ENCODE measurements at regions not wholly inside any gene's neighbourhood (a gene's known extent, or its start where the extent isn't known, plus 50 kb on each side); places are given as distances from the start of the nearest gene placed in this dataset.

DNA sequence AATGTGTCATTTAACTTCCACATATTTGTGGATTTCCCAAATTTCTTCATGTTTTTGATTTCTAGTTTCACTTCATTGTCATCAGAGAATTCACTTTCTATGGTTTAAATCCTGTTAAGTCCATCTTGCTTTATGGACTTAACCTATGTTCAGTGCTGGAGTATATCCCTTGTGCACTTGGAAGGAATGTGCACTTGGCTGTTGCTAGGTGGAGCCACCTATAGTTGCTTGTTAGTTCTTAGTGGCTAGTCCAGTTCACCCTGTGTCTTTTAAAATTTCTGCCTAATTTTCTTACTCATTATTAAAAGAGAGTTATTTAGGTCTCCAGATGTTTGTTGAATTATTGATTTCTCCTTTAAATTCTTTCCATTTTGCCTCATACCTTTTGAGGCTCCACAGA is 1472.5 kb upstream of the CDH6 start:
- no peak overlapping the region for H3K4me3 ChIP-seq
- no peaks in the 10 kb centered on the region for H3K4me1 ChIP-seq
- TF ChIP-seq POLR2A (IDR thresholded peaks at IDR 0.05): no peak
- no peak for TF ChIP-seq POLR2AphosphoS5 (IDR thresholded peaks at IDR 0.05; ENCODE audit: insufficient read depth in 1 of 2, low read depth in 1 of 2)
- TF ChIP-seq, protein P1, sequence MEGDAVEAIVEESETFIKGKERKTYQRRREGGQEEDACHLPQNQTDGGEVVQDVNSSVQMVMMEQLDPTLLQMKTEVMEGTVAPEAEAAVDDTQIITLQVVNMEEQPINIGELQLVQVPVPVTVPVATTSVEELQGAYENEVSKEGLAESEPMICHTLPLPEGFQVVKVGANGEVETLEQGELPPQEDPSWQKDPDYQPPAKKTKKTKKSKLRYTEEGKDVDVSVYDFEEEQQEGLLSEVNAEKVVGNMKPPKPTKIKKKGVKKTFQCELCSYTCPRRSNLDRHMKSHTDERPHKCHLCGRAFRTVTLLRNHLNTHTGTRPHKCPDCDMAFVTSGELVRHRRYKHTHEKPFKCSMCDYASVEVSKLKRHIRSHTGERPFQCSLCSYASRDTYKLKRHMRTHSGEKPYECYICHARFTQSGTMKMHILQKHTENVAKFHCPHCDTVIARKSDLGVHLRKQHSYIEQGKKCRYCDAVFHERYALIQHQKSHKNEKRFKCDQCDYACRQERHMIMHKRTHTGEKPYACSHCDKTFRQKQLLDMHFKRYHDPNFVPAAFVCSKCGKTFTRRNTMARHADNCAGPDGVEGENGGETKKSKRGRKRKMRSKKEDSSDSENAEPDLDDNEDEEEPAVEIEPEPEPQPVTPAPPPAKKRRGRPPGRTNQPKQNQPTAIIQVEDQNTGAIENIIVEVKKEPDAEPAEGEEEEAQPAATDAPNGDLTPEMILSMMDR (IDR thresholded peaks at IDR 0.05): no peak
- no peak for DNase-seq (ENCODE audit: extremely low spot score in 2 of 2)
- no peaks in the 10 kb centered on the region for H3K36me3 ChIP-seq
- intact Hi-C loops (cut with DNase I): no loop called here
- no peak overlapping the region for H3K27ac ChIP-seq
- no peaks in the 10 kb centered on the region for H3K9me3 ChIP-seq
- no peaks in the 10 kb centered on the region for H3K27me3 ChIP-seq

DNA sequence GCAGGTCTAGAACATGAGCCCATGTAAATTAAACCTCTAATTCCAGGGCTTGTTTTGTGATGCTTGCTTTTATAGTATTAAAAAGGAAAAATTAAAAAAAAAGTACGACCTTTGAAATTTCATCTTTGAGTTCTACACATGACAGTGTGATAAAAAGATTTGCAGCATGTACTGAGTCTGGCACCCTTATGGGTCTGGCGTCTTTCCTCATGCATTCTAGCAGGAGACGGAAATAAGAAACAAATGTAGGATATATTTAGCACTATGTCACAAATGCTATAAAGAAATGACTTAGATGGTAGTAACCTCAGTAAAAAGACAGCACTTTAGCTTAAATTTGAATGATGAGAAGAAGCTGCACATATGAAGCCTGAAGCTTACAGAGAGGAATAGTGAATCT is 1474.3 kb upstream of the CDH6 start:
- no peaks in the 10 kb centered on the region for H3K27me3 ChIP-seq
- H3K27ac ChIP-seq: no peak overlapping the region
- H3K4me1 ChIP-seq: no peaks in the 10 kb centered on the region
- no peak for TF ChIP-seq POLR2A (IDR thresholded peaks at IDR 0.05)
- no peak for TF ChIP-seq POLR2AphosphoS5 (IDR thresholded peaks at IDR 0.05; ENCODE audit: insufficient read depth in 1 of 2, low read depth in 1 of 2)
- TF ChIP-seq, protein P1 (IDR thresholded peaks at IDR 0.05): no peak
- H3K36me3 ChIP-seq: no peaks in the 10 kb centered on the region
- no peak overlapping the region for H3K4me3 ChIP-seq
- H3K9me3 ChIP-seq: no peaks in the 10 kb centered on the region
- no peak for DNase-seq (ENCODE audit: extremely low spot score in 2 of 2)
- intact Hi-C loops (cut with DNase I): no loop called here

DNA sequence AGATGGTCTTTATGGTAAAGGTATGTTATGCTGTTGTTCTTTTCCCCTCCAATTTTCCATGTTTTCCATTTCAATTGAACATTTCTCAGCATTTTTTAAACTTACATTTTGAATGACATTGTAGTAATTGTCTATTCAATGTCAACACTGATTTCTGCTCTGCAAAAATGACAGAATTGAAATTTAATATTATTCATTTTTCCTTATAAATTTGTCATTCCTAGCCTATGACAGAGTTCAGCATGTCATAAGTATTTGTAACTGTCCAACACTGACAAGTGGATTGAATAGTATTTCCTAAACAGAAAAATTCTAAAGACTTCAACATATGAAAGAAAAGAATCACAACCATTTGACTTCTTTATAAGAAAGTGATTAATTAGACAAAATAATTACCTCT is 1478.3 kb upstream of the CDH6 start:
- Histone ChIP-seq H3K27ac (no peak overlapping the region), H3K9me3 (no peaks in the 10 kb centered on the region), H3K4me3 (no peak overlapping the region), H3K27me3 (no peaks in the 10 kb centered on the region), H3K4me1 (no peaks in the 10 kb centered on the region), H3K36me3 (no peaks in the 10 kb centered on the region)
- intact Hi-C loops (cut with DNase I): no loop called here
- DNase-seq (ENCODE audit: extremely low spot score in 2 of 2): no peak
- TF ChIP-seq POLR2AphosphoS5 (IDR thresholded peaks at IDR 0.05; ENCODE audit: insufficient read depth in 1 of 2, low read depth in 1 of 2): no peak
- TF ChIP-seq, protein P1 (IDR thresholded peaks at IDR 0.05): no peak
- TF ChIP-seq POLR2A (IDR thresholded peaks at IDR 0.05): no peak

DNA sequence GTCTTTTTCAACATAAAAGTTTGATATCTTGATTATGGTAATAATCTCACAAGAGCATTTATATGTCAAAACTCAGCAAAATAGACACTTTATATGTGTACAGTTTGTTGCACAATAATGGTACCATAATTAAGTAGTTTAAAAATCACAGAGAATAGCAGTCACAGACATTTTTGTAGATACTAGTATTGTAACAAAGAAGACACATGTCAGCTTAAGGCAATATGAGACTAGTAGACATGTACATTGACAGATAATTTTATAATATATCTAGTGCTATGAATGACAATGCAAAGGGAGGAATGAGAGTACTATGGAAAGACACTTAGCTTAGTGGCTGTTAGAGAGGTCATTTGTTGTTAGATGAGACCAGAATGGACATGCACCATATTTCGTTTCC is 1490.6 kb upstream of the CDH6 start:
- Histone ChIP-seq H3K9me3 (no peaks in the 10 kb centered on the region), H3K4me1 (no peaks in the 10 kb centered on the region), H3K27ac (no peak overlapping the region), H3K36me3 (no peaks in the 10 kb centered on the region), H3K4me3 (no peak overlapping the region), H3K27me3 (no peaks in the 10 kb centered on the region)
- TF ChIP-seq POLR2AphosphoS5 (IDR thresholded peaks at IDR 0.05; ENCODE audit: insufficient read depth in 1 of 2, low read depth in 1 of 2) (no peak), POLR2A (IDR thresholded peaks at IDR 0.05) (no peak)
- TF ChIP-seq, protein P1 (IDR thresholded peaks at IDR 0.05): no peak
- intact Hi-C loops (cut with DNase I): no loop called here
- DNase-seq (ENCODE audit: extremely low spot score in 2 of 2): no peak

DNA sequence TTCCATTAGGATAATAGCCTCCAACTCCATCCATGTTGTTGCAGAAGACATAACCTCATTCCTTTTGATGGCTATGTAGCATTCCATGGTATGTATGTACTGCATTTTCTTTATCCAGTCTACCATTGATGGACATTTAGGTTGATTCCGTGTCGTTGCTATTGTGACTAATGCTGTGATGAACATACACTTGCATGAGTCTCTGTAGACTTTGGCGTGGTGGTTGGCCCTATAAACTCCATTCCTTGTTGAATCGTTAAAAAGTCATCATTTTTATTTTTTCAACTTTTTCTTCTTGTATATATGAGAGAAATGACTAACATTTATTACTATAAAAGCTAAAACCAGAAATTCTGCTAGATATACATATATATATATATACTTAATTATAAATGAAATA is 1491.9 kb upstream of the CDH6 start:
- no peak for TF ChIP-seq POLR2AphosphoS5 (IDR thresholded peaks at IDR 0.05; ENCODE audit: insufficient read depth in 1 of 2, low read depth in 1 of 2)
- no peak for TF ChIP-seq POLR2A (IDR thresholded peaks at IDR 0.05)
- TF ChIP-seq, protein P1 (IDR thresholded peaks at IDR 0.05): no peak
- Histone ChIP-seq H3K4me1 (no peaks in the 10 kb centered on the region), H3K27ac (no peak overlapping the region), H3K9me3 (no peaks in the 10 kb centered on the region), H3K4me3 (no peak overlapping the region), H3K27me3 (no peaks in the 10 kb centered on the region), H3K36me3 (no peaks in the 10 kb centered on the region)
- intact Hi-C loops (cut with DNase I): no loop called here
- no peak for DNase-seq (ENCODE audit: extremely low spot score in 2 of 2)
